ENCODE measurements at regions not wholly inside any gene's neighbourhood (a gene's known extent, or its start where the extent isn't known, plus 50 kb on each side); places are given as distances from the start of the nearest gene placed in this dataset.

DNA sequence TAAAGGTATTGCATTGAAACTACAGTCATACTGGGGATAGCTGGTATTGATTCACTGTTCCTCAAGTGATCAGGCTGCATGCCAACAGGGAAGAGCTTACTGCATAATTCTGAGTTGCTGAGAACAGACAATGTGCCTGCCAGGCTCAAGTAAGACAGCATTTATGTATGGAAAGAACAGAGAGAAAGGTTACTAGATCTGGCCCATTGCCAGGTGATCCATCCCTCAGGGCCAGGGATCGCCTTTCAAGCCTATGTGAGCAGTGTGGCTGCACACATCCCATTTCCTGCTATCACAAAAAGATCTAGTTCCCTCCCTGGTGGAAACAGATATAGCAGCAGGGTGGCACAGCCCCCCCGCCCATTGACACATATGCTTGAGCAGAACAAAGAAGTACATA is 254.0 kb downstream of the TMA16 start:
- FAIRE-seq (no peak), DNase-seq (peak in 1 of 5 donors; percentile 6)
- intact Hi-C loops (cut with DNase I): no loop called here
- no peaks in the 10 kb centered on the region for H3K4me1 ChIP-seq (ENCODE audit: control insufficient read depth in 2 of 3, insufficient read depth in 2 of 3, low read depth in 1 of 3, low read length in 3 of 3)
- TF ChIP-seq, protein P1, sequence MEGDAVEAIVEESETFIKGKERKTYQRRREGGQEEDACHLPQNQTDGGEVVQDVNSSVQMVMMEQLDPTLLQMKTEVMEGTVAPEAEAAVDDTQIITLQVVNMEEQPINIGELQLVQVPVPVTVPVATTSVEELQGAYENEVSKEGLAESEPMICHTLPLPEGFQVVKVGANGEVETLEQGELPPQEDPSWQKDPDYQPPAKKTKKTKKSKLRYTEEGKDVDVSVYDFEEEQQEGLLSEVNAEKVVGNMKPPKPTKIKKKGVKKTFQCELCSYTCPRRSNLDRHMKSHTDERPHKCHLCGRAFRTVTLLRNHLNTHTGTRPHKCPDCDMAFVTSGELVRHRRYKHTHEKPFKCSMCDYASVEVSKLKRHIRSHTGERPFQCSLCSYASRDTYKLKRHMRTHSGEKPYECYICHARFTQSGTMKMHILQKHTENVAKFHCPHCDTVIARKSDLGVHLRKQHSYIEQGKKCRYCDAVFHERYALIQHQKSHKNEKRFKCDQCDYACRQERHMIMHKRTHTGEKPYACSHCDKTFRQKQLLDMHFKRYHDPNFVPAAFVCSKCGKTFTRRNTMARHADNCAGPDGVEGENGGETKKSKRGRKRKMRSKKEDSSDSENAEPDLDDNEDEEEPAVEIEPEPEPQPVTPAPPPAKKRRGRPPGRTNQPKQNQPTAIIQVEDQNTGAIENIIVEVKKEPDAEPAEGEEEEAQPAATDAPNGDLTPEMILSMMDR (IDR thresholded peaks at IDR 0.05; ENCODE audit: borderline replicate concordance, extremely low read depth, insufficient read depth): no peak
- no peaks in the 10 kb centered on the region for H3K9me3 ChIP-seq (ENCODE audit: control insufficient read depth in 2 of 3, insufficient read depth in 1 of 3, low read length in 3 of 3)
- H3K4me3 ChIP-seq (ENCODE audit: low read length in 3 of 3): no peak overlapping the region
- no peaks in the 10 kb centered on the region for H3K36me3 ChIP-seq (ENCODE audit: control insufficient read depth in 2 of 3, insufficient read depth in 3 of 3, low read length in 3 of 3)
- H3K27ac ChIP-seq (ENCODE audit: low read depth in 2 of 2, low read length in 2 of 2): no peak overlapping the region
- no peaks in the 10 kb centered on the region for H3K27me3 ChIP-seq (ENCODE audit: control insufficient read depth, insufficient read depth, low read length)
- H3K9ac ChIP-seq (ENCODE audit: low read length in 3 of 3): no peak overlapping the region

DNA sequence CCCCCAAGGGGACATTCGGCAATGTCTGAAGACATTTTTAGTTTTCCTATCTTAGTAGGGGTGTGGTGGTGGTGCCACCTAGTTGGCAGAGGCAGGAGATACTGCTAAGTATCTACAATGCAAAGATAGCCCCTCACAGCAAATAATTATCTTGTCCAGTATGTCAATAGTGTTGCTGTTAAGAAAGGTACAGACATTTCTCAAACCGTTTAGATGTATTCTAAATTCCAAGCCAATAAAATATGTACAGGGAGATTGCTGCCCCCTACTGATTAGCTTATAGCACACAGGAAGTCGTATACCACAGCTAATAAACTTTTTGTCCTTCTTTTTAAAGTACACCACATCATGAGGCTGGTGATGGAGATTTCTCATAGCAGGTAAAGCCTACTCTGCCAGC is 260.5 kb downstream of the TMA16 start:
- intact Hi-C loops (cut with DNase I): no loop called here
- H3K9me3 ChIP-seq (ENCODE audit: control insufficient read depth in 2 of 3, insufficient read depth in 1 of 3, low read length in 3 of 3): no peaks in the 10 kb centered on the region
- no peak overlapping the region for H3K9ac ChIP-seq (ENCODE audit: low read length in 3 of 3)
- TF ChIP-seq, protein P1 (IDR thresholded peaks at IDR 0.05; ENCODE audit: borderline replicate concordance, extremely low read depth, insufficient read depth): no peak
- H3K36me3 ChIP-seq (ENCODE audit: control insufficient read depth in 2 of 3, insufficient read depth in 3 of 3, low read length in 3 of 3): no peaks in the 10 kb centered on the region
- FAIRE-seq (no peak), DNase-seq (no peak)
- H3K4me3 ChIP-seq (ENCODE audit: low read length in 3 of 3): no peak overlapping the region
- no peaks in the 10 kb centered on the region for H3K4me1 ChIP-seq (ENCODE audit: control insufficient read depth in 2 of 3, insufficient read depth in 2 of 3, low read depth in 1 of 3, low read length in 3 of 3)
- H3K27me3 ChIP-seq (ENCODE audit: control insufficient read depth, insufficient read depth, low read length): no peaks in the 10 kb centered on the region
- no peak overlapping the region for H3K27ac ChIP-seq (ENCODE audit: low read depth in 2 of 2, low read length in 2 of 2)

DNA sequence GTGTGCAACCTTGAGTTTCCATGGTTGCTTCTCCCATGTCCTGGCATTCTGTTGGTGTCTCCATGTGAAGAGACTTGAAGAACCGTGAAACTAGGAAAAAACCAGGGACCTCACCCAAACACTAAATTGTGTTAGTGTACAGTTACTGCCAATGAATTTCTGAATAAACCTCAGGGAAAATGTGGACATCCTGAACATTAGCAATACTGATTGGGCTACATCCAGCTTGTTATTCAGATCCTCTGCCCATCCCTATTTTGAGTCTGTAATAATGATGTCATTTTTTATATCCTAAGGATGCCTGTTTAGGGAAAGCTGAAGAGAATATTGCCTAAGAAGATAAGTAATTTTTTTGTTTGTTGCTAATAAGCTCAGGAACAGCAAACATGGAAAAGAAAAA is 262.7 kb downstream of the TMA16 start:
- intact Hi-C loops (cut with DNase I): no loop called here
- Histone ChIP-seq H3K27ac (ENCODE audit: low read depth in 2 of 2, low read length in 2 of 2) (no peak overlapping the region), H3K4me1 (ENCODE audit: control insufficient read depth in 2 of 3, insufficient read depth in 2 of 3, low read depth in 1 of 3, low read length in 3 of 3) (no peaks in the 10 kb centered on the region), H3K27me3 (ENCODE audit: control insufficient read depth, insufficient read depth, low read length) (no peaks in the 10 kb centered on the region), H3K9ac (ENCODE audit: low read length in 3 of 3) (no peak overlapping the region), H3K36me3 (ENCODE audit: control insufficient read depth in 2 of 3, insufficient read depth in 3 of 3, low read length in 3 of 3) (no peaks in the 10 kb centered on the region), H3K9me3 (ENCODE audit: control insufficient read depth in 2 of 3, insufficient read depth in 1 of 3, low read length in 3 of 3) (no peaks in the 10 kb centered on the region), H3K4me3 (ENCODE audit: low read length in 3 of 3) (no peak overlapping the region)
- TF ChIP-seq, protein P1 (IDR thresholded peaks at IDR 0.05; ENCODE audit: borderline replicate concordance, extremely low read depth, insufficient read depth): no peak
- FAIRE-seq (no peak), DNase-seq (no peak)

DNA sequence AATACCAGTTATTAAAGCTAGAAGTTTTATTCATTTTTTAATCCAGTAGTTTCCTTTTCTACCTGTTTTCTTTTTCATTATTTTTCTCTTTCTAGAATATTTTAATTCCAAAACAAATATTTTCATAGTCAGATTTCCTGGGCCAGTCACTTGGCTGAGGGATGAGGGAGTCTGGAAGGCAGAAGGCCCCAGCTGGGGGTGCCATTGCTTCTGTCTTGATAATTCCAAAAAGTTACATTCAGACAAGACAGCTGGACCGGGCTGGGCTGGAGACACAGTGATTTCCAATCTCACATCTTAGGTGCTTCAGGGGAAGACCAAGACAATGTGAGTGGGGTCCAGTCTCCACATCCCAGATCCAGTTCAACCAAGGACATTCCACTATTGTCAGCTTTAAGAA is 263.5 kb downstream of the TMA16 start:
- no peak overlapping the region for H3K9ac ChIP-seq (ENCODE audit: low read length in 3 of 3)
- H3K27me3 ChIP-seq (ENCODE audit: control insufficient read depth, insufficient read depth, low read length): no peaks in the 10 kb centered on the region
- H3K9me3 ChIP-seq (ENCODE audit: control insufficient read depth in 2 of 3, insufficient read depth in 1 of 3, low read length in 3 of 3): no peaks in the 10 kb centered on the region
- no peak for FAIRE-seq
- no peak for DNase-seq
- no peaks in the 10 kb centered on the region for H3K4me1 ChIP-seq (ENCODE audit: control insufficient read depth in 2 of 3, insufficient read depth in 2 of 3, low read depth in 1 of 3, low read length in 3 of 3)
- H3K36me3 ChIP-seq (ENCODE audit: control insufficient read depth in 2 of 3, insufficient read depth in 3 of 3, low read length in 3 of 3): no peaks in the 10 kb centered on the region
- H3K4me3 ChIP-seq (ENCODE audit: low read length in 3 of 3): no peak overlapping the region
- TF ChIP-seq, protein P1 (IDR thresholded peaks at IDR 0.05; ENCODE audit: borderline replicate concordance, extremely low read depth, insufficient read depth): no peak
- no peak overlapping the region for H3K27ac ChIP-seq (ENCODE audit: low read depth in 2 of 2, low read length in 2 of 2)
- intact Hi-C loops (cut with DNase I): no loop called here
